ENCODE measurements at regions not wholly inside any gene's neighbourhood (a gene's known extent, or its start where the extent isn't known, plus 50 kb on each side); places are given as distances from the start of the nearest gene placed in this dataset.

DNA sequence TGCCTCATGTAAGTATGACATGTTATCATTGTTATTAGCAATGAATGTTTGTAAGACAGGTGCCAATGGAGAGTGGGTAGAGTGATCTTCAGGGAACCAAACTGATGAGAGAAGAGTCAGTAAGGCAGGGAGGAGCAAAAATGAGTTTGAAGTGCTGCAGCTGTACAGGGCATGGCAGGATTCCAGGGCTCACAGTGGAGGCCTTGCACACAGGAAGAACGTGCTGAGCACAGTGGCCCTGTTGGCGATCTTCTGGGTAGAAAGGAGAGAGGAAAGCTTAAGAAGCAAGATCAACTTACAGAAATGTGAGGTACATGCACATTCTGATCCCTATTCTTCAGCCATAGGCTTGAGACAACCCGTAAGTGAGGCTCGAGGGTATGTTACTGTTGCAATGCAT is 219.3 kb upstream of the TMEM45B start:
- H3K36me3 Mint-ChIP-seq: no peaks in the 10 kb centered on the region
- ATAC-seq (ENCODE audit: low read depth) (no peak), DNase-seq (ENCODE audit: low spot score in 2 of 2) (no peak)
- H3K4me3 Mint-ChIP-seq: no peak overlapping the region
- H3K9me3 Mint-ChIP-seq: peaks cover 4% of the 10 kb centered on the region
- H3K27me3 Mint-ChIP-seq: peaks cover 4% of the 10 kb centered on the region
- H3K27ac Mint-ChIP-seq: no peak overlapping the region
- H3K4me1 Mint-ChIP-seq: no peaks in the 10 kb centered on the region

DNA sequence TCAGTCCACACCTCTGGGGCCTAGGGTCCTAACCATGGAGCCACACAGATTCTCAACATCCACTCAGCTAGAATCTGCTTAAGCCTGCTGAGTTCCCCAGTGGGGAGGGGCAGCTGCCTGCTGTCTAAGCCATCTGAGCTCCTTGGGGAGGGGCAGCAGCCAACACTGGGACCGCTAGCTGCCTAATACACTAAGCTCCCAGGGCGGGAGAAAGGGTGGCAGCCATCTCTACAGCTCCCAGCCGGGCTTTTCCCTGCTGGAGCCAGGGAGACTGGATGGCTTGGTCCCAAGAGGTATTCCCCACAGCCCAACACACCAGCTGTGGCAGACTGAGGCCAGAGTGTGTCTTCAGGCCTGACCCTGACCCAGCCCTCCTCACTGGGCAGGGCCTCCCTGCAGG is 217.3 kb upstream of the TMEM45B start:
- H3K4me1 Mint-ChIP-seq: no peaks in the 10 kb centered on the region
- ATAC-seq (ENCODE audit: low read depth): no peak
- no peak overlapping the region for H3K27ac Mint-ChIP-seq
- H3K36me3 Mint-ChIP-seq: no peaks in the 10 kb centered on the region
- peaks cover 7% of the 10 kb centered on the region for H3K9me3 Mint-ChIP-seq
- H3K4me3 Mint-ChIP-seq: no peak overlapping the region
- no peak for DNase-seq (ENCODE audit: low spot score in 2 of 2)
- peaks cover 3% of the 10 kb centered on the region for H3K27me3 Mint-ChIP-seq

- ATAC-seq (ENCODE audit: low read depth): no peak
- Mint-ChIP-seq H3K9me3 (peaks cover 3% of the 10 kb centered on the region), H3K27ac (no peak overlapping the region), H3K4me3 (no peak overlapping the region), H3K4me1 (no peaks in the 10 kb centered on the region), H3K27me3 (no peaks in the 10 kb centered on the region), H3K36me3 (no peaks in the 10 kb centered on the region)
- DNase-seq (ENCODE audit: low spot score in 2 of 2): no peak
Measured at GRCh38 chr11:129605815-129606214, 209.8 kb upstream of the TMEM45B start.

GRCh38 chr11:129608711-129609110 is 206.9 kb upstream of the TMEM45B start:
- ATAC-seq (ENCODE audit: low read depth) (no peak), DNase-seq (ENCODE audit: low spot score in 2 of 2) (no peak)
- Mint-ChIP-seq H3K27me3 (no peaks in the 10 kb centered on the region), H3K9me3 (no peaks in the 10 kb centered on the region), H3K36me3 (no peaks in the 10 kb centered on the region), H3K4me1 (no peaks in the 10 kb centered on the region), H3K27ac (no peak overlapping the region), H3K4me3 (no peak overlapping the region)

GRCh38 chr11:129610125-129610524 is 205.5 kb upstream of the TMEM45B start:
- Mint-ChIP-seq H3K27me3 (no peaks in the 10 kb centered on the region), H3K36me3 (no peaks in the 10 kb centered on the region), H3K4me3 (no peak overlapping the region), H3K27ac (no peak overlapping the region), H3K9me3 (no peaks in the 10 kb centered on the region), H3K4me1 (no peaks in the 10 kb centered on the region)
- ATAC-seq (ENCODE audit: low read depth) (no peak), DNase-seq (ENCODE audit: low spot score in 2 of 2) (no peak)

DNA sequence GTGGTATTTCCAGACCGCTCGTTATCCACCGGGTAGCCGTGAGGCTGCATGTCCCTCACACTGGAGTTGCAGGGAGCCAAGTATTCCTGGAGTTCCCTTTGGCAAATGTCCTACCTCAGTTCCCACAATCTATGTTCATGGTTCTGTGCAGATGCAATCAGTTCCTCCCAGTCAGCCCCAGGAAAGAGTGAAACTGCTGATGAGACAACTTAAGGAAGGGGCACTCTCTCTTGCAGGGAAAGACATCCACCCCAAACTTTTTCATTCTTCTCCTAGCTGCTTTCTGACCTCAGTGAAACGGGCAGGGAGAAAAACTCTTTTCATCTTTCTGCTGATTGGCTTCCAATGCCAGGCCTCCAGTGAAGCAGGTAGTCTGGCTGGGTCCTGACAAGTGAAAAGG is 205.1 kb upstream of the TMEM45B start:
- H3K27me3 Mint-ChIP-seq: no peaks in the 10 kb centered on the region
- H3K9me3 Mint-ChIP-seq: no peaks in the 10 kb centered on the region
- DNase-seq (ENCODE audit: low spot score in 2 of 2): no peak
- H3K36me3 Mint-ChIP-seq: no peaks in the 10 kb centered on the region
- no peak for ATAC-seq (ENCODE audit: low read depth)
- no peak overlapping the region for H3K27ac Mint-ChIP-seq
- H3K4me1 Mint-ChIP-seq: no peaks in the 10 kb centered on the region
- H3K4me3 Mint-ChIP-seq: no peak overlapping the region

GRCh38 chr11:129611661-129612446 is 203.8 kb upstream of the TMEM45B start:
- no peak overlapping the region for H3K4me3 Mint-ChIP-seq
- H3K27me3 Mint-ChIP-seq: no peaks in the 10 kb centered on the region
- ATAC-seq (ENCODE audit: low read depth): no peak
- DNase-seq (ENCODE audit: low spot score in 2 of 2): no peak
- H3K27ac Mint-ChIP-seq: no peak overlapping the region
- no peaks in the 10 kb centered on the region for H3K4me1 Mint-ChIP-seq
- no peaks in the 10 kb centered on the region for H3K9me3 Mint-ChIP-seq
- no peaks in the 10 kb centered on the region for H3K36me3 Mint-ChIP-seq

GRCh38 chr11:129612447-129612961 is 203.1 kb upstream of the TMEM45B start:
- Mint-ChIP-seq H3K9me3 (no peaks in the 10 kb centered on the region), H3K4me3 (no peak overlapping the region), H3K4me1 (no peaks in the 10 kb centered on the region), H3K27ac (no peak overlapping the region), H3K27me3 (peaks cover 2% of the 10 kb centered on the region), H3K36me3 (no peaks in the 10 kb centered on the region)
- DNase-seq (ENCODE audit: low spot score in 2 of 2) (no peak), ATAC-seq (ENCODE audit: low read depth) (no peak)

GRCh38 chr11:129613071-129613470 is 202.6 kb upstream of the TMEM45B start:
- Mint-ChIP-seq H3K36me3 (no peaks in the 10 kb centered on the region), H3K4me1 (no peaks in the 10 kb centered on the region)
- no peak for ATAC-seq (ENCODE audit: low read depth)

GRCh38 chr11:129614256-129614944 is 201.2 kb upstream of the TMEM45B start:
- Mint-ChIP-seq H3K27ac (no peak overlapping the region), H3K9me3 (no peaks in the 10 kb centered on the region), H3K4me3 (no peak overlapping the region), H3K27me3 (peaks cover 3% of the 10 kb centered on the region), H3K36me3 (no peaks in the 10 kb centered on the region), H3K4me1 (no peaks in the 10 kb centered on the region)
- DNase-seq (ENCODE audit: low spot score in 2 of 2) (no peak), ATAC-seq (ENCODE audit: low read depth) (no peak)

More at GRCh38 chr11:129613071-129613470, 202.6 kb upstream of the TMEM45B start:
- H3K27ac Mint-ChIP-seq: no peak overlapping the region
- no peak for DNase-seq (ENCODE audit: low spot score in 2 of 2)
- peaks cover 3% of the 10 kb centered on the region for H3K27me3 Mint-ChIP-seq
- H3K9me3 Mint-ChIP-seq: no peaks in the 10 kb centered on the region
- H3K4me3 Mint-ChIP-seq: no peak overlapping the region

DNA sequence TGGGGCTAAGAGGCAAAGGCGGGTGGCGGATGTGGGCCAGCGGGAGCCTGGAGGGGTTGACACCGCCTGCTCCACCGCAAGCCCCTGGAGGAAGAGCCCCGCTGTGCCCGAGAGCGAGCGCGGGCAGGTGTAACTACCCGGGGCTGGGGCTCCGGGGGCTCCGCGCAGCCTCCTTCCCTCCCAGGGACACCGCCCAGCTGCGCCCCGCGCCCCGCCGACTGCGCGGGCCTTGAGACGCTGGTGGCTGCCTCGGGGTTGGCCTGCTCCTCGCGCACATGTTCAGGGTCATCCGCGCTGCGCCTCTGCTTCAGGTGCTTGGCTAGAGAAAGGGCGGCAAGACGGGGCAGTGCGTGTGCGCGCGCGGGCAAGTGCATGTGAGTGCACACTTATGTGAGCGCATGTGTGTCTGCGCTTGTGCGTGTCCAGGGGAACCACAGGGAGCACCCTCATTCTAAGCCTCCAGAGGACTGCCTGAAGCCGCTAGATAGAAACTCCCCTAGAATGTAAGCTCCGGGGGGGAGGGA is 197.5 kb upstream of the TMEM45B start:
- no peaks in the 10 kb centered on the region for H3K36me3 Mint-ChIP-seq
- no peak overlapping the region for H3K27ac Mint-ChIP-seq
- DNase-seq (ENCODE audit: low spot score in 2 of 2) (no peak), ATAC-seq (ENCODE audit: low read depth) (no peak)
- H3K9me3 Mint-ChIP-seq: peaks cover 2% of the 10 kb centered on the region
- no peaks in the 10 kb centered on the region for H3K4me1 Mint-ChIP-seq
- H3K27me3 Mint-ChIP-seq: peaks cover 3% of the 10 kb centered on the region
- H3K4me3 Mint-ChIP-seq: no peak overlapping the region

DNA sequence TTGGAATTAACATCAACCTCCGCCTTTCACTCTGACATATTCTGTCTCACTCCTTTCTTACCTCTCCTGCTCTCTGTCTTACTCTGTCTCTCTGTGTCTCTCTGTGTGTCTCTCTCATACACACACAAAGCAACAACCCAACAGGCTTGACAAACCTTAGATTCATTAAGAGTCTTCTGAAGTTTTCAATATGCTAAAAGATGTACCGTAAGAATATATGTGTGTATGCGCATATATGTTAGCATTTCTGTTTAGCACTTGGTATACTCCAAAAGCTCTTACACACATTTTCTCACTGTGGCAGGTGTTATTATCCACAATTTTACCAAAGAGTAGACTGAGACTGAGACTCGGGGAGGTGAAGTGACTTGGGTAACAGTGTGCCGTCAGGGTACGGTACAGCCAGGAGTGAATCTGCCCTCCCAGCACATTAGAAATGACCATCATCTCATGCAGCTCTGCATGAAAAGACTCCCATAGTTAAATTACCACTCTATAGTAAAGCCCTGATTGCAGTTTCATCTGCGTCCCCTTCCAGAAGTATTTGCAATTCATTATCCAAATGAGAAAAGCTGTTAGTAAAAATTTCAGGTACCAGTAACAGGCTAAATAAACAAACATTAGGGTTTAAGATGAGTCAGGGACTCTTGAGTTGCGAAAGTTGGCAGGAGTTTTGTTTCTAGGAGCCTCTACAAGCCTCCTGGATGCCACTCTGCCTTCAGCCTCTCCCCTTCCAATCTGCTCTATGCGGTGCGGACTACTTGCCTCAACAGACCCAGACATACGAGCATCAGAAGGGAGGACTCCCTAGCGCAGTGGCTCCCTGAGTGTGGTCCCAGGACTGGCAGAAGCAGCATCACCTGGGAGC is 195.2 kb upstream of the TMEM45B start:
- H3K27me3 Mint-ChIP-seq: peaks cover 3% of the 10 kb centered on the region
- no peaks in the 10 kb centered on the region for H3K36me3 Mint-ChIP-seq
- no peak overlapping the region for H3K4me3 Mint-ChIP-seq
- ATAC-seq (ENCODE audit: low read depth): no peak
- peaks cover 2% of the 10 kb centered on the region for H3K9me3 Mint-ChIP-seq
- H3K27ac Mint-ChIP-seq: no peak overlapping the region
- no peak for DNase-seq (ENCODE audit: low spot score in 2 of 2)
- no peaks in the 10 kb centered on the region for H3K4me1 Mint-ChIP-seq

DNA sequence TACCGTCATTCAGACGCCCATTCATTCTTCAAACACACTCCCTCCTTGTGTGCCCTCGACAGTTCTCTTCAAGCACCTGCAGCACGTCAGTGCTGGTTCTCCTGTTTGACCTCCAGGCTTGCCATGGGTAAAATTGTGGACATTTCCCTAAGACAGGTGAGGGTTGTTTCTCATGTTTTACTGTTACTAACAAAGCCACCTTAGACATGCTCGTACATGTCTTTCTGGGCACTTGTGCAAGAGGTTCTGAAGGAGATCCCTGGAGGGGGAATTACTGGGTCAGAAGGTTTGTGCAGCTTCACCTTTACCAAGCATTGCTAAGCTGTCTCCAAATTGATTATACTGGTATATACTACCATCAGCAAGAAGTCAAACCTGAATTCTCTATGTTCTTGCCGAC is 189.7 kb upstream of the TMEM45B start:
- DNase-seq (ENCODE audit: low spot score in 2 of 2) (no peak), ATAC-seq (ENCODE audit: low read depth) (no peak)
- H3K4me1 Mint-ChIP-seq: no peaks in the 10 kb centered on the region
- no peak overlapping the region for H3K27ac Mint-ChIP-seq
- no peaks in the 10 kb centered on the region for H3K27me3 Mint-ChIP-seq
- H3K36me3 Mint-ChIP-seq: no peaks in the 10 kb centered on the region
- peaks cover 5% of the 10 kb centered on the region for H3K9me3 Mint-ChIP-seq
- no peak overlapping the region for H3K4me3 Mint-ChIP-seq

DNA sequence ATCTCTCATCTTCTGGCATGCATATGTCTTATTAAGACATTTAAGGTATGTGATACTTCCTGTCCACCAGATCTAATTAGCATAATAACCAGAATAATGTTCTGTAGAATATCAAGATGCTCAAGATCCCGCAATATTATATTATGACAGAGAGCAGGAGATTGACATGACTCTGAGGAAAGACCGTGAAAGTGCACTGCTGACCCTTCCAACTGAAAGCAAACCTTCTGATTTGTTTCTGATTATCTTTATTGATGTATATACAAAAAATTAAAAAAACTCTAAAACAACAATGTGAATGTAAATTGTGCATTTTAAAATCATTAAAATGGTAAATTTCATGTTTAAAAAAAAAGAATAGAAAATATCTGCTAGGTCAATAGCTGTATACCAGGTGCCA is 184.4 kb upstream of the TMEM45B start:
- ATAC-seq (ENCODE audit: low read depth) (no peak), DNase-seq (ENCODE audit: low spot score in 2 of 2) (no peak)
- Mint-ChIP-seq H3K4me3 (no peak overlapping the region), H3K27ac (no peak overlapping the region), H3K27me3 (no peaks in the 10 kb centered on the region), H3K36me3 (no peaks in the 10 kb centered on the region), H3K4me1 (no peaks in the 10 kb centered on the region), H3K9me3 (no peaks in the 10 kb centered on the region)
